NCI-H2196 treated with DMSO at 0.1 percent for 48 hours (cell line): ENCODE measurements at regions not wholly inside any gene's neighbourhood (a gene's known extent, or its start where the extent isn't known, plus 50 kb on each side); places are given as distances from the start of the nearest gene placed in this dataset.
"Not testable (repeated sequence)": the region's sequence is repeated elsewhere in the genome, so short reads cannot be mapped to it uniquely, and the experiment has no call there.

Source experiments
- DNase-seq: peaks from one replicate; lab custom pipeline; 2025; ENCODE audit not compliant: unreplicated experiment; lab: John Stamatoyannopoulos, UW

DNA sequence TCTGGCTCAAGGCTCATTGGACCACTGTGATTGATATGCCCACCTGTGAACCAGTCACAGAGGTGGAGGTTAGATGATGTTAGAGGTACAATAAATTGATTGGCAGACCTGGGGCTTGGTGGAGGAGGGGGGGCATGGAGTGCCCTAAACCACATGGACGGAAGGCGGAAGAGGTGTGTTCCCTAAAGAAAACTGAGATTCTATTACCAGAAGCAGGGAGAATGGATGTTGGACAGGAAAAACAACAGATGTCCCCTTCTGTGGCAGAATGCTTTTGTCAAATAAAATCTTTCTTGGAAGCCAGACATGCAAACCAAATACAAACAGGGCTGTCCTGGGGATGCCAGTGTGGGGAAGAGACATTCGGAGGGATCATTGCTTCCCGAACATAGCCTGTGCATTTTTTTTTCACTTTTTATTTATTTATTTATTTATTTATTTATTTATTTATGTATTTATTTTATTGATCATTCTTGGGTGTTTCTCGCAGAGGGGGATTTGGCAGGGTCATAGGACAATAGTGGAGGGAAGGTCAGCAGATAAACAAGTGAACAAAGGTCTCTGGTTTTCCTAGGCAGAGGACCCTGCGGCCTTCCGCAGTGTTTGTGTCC is 433.9 kb downstream of the RPS24 start:
- DNase-seq: no peak

DNA sequence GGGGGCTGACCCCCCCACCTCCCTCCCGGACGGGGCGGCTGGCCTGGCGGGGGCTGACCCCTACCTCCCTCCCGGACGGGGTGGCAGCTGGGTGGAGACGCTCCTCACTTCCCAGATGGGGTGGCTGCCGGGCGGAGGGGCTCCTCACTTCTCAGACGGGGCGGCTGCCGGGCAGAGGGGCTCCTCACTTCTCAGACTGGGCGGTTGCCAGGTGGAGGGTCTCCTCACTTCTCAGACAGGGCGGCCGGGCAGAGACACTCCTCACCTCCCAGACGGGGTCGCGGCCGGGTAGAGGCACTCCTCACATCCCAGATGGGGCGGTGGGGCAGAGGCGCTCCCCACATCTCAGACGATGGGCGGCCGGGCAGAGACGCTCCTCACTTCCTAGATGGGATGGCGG is 435.1 kb downstream of the RPS24 start:
- not testable (repeated sequence) for DNase-seq

DNA sequence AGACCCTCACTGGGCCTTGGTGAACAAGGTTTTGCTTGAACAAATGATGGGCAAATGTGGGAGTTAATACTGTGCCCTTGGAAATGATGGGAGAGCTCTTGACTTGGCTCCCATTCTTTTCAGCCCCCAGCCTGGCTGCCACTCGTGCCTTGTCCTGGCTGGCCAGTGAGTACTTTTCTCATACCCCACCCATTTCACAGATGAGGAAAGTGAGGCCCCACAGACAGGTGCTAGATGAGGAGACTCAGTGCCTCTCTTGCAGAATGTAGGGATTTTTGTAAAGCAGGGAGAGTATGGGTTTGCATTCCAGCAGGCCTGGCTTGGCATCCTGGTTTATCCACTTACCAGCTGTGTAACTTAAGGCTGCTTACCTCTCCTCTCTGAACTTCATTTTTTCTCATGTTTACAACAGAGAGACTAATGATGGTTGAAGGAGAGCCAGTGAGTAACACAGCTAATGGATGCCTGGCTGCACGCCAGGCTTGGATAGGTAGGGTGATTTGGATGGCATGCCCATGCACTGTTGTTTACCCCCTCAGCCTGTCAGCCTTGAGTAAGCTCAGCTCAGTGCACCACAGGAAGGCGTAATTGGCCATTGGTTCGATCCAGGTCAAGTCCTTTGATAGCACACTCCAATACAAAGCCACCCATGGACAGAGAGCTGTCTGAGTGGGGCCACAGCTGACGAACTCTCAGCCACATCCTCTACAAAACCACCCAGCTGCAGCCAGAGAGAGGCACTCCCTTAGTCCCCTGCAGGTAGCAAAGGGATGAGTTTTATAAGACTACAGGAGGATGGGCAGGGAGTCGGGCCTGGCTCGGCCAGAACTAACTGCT is 436.8 kb downstream of the RPS24 start:
- peak; percentile 38 for DNase-seq

DNA sequence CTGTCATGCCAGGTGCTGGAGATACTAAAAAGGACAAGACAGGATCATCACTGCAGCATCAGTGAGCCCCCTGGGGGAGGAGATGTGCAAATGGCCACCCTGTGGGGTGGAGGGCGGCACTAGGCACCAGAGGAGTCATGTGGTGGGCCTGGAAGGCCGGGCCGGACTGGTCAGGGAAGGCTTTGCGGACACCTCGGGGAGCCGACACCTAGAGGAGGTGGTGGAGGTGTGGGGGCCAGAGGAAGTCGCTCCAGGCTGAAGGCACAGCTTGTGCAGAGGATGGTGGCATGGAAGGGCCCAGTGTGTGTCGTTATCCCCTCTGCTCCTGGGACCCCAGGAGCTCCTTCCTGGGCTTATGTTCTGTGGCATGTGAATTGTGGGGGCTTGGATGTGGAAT is 437.7 kb downstream of the RPS24 start:
- DNase-seq: no peak

DNA sequence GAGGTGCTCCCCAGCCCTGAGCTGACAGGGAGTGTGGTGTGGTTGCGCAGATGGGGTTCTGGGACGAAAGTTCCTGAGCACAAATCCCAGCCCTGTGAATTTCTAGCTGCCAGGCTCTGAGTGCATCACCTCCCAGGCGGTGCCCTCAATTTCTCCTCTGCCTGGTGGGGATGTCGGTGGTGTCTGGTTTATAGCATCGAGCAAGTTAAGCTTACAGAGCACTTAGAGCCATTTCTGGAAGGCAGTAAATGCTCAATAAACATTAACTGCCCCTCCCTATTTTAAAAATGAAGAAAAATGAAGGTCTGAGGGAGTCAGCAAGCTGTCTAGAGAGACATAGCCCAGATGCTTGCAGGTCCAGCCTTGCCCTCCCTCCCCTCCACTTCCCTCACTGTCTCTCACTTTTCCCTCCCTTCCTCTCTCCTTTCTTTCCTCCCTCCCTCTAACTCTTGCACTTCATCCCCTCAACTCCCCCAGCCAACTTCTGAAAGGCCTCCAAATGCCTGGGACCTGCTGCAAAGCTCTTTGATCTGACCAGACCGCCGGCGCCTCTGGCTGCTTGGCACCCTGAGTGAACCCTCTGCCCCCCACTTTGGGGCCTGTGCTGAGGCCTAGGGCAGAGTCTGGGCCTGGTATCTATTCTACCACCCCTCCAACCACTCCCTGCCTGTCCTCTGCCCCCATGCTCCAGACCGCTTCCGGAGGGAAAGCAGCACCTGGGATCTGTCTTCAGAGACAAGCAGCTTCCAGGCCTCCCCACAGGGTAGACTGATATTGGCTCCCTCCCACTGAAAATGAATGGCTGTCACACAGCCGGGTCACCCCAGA is 438.3 kb downstream of the RPS24 start:
- DNase-seq: no peak

DNA sequence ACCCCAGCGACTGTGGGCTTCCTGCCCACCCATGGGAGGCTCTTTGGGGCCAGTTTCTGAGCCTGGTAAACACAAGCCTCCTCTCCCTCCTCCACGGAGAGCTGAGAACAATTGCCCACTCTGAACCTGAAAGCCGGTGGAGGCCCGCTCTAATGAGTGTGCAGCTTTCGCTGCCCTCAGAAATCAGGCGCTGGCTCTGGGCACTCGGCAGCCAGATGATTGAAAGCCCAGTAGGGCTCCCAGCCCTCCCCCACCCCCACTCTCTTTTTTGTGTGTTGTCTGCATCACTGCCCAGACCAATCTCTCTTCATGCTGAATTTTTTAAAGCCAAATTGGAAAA is 438.9 kb downstream of the RPS24 start:
- no peak for DNase-seq

DNA sequence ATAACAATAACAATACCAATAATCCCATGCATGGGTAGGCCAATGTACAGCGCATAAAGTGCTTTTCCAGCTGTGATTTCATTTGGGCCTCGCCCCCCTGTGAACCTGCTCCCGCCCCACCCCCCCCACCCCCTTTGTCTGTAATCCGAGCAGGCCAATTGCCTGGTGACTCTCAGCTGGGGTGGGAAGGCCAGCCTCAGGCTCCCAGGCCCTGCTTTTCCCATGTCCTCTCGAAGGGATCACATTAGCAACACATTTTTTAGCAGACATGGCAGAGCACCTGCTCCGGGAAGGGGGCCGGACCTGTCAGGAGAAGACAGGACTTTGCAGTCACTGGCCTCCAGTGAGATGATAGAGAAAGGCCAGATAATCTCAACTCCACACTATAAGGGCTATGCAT is 439.3 kb downstream of the RPS24 start:
- DNase-seq: no peak

DNA sequence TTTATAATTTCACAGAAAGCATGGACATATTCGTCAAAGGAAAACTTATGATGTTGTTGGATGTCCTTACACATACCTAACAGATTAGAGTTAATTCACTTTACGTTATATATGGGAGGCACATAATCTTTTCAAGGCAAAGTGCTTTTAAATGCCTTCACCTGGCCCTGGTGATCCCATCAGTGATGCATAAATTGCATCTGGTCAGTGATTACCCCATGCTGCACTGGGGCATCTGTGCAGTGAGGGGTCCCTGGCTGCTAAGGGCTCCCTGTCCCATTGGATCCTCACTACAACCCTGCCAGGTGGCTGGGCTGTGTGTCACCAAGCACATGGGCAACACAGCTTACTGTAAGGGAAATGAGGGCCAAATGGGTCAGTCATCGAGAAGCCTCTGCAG is 441.1 kb downstream of the RPS24 start:
- no peak for DNase-seq

DNA sequence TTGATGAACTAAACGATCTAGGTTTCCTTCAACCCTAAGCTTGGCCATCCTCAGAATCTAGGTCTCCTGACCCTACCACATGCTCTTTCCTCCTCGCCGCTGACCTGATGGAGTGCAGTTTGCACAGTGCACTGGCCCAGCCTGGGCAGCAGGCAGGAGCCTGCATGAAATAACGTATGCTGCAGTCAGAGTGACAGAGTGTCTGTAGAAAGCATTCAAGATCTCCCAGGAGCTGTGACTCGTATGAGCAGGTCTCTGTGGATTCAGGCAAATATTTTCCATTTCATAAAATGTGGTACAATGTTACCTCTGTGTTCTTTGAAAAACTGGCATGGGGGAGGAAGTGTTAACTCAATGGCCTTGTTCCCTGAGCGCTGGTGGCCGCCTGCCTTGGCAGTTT is 441.8 kb downstream of the RPS24 start:
- no peak for DNase-seq

DNA sequence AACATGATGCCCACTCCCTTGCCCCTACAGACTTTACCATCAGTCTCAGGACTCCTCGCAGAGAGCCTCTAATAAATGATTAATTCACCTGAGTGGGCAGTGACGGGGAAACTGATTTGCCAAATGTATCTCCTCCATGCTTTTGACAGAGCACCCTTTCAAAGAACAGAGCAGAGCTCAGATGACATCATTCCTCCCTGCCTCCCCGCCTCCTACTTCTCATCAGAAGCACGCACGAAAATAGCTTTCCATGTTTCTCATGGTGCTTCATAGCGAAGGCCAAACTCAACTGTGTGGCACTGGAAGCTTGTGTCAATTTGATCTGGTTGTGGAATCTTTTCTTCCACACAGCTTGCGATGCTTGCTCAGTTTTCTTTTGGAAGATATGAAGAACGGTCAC is 442.5 kb downstream of the RPS24 start:
- DNase-seq: no peak

DNA sequence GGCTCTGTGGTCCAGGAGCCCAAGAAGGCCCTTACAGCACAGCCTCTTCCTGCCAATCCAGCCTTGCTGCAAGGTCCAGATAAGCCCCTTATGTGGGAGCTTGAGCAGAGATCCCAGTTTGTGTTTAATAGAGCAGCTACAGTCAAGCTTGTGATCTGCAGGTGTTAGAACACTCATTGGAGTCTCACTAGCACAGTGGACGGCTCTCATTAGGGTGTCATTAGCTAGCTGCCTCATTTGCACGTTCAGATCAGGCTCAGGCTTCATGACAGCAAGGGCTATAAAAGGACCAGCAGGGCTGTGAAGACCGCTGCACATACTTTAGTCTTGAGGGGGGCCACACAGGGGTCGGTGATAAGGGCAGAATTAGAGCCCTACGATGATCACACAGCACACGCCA is 443.2 kb downstream of the RPS24 start:
- no peak for DNase-seq

DNA sequence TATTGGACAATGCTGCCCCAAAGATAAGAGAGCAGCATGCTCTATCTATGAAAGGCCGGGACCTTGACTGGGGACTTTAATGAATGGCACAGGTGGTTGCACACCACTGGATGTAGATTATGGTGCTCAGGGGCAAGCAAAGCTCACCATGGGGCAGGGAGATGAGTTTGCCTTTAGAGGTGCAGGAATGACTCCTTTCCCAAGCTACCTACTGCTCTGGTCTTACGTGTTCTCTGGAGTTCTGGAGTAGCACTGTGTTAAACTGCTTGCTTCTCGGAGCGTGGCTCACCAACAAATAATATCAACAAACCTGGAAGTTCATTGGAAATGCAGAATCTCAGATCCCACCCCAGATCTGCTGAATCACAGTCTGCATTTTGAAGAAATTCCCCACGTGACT is 445.3 kb downstream of the RPS24 start:
- no peak for DNase-seq

DNA sequence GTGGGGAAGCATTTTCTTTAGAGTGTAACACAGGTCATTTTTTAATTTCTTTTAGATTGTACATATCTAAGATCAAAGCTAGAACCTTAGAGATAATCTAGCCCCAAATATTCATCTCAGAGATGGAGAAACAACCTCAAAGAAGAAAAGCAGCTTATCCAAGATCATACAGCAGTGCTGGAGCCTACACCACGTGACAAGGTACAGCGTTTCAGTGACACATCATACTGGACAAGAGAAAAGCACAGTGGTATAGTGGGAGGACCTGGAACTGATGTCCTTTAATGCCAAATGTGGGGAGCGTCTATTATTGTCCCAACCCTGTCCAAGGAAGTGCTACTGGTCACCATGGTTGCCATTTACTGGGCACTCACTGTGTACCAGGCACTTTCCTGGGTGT is 445.8 kb downstream of the RPS24 start:
- DNase-seq: no peak

DNA sequence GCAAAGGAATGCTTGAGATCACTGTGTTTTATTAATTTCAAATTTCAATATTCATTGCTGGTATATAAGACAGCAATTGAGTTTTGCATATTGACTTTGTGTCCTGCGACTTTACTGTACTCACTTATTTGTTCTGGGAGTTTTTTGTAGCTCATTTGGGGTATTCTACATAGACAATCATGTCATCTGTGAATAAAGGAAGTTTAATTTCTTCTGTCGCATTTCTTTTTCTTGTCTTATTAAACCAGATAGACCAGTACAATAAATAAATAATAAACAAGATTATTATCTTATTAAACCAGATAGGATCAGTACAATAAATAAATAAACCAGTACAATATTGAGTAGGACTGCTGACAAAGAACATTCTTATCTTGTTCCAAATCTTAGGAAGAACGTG is 448.2 kb downstream of the RPS24 start:
- DNase-seq: no peak

DNA sequence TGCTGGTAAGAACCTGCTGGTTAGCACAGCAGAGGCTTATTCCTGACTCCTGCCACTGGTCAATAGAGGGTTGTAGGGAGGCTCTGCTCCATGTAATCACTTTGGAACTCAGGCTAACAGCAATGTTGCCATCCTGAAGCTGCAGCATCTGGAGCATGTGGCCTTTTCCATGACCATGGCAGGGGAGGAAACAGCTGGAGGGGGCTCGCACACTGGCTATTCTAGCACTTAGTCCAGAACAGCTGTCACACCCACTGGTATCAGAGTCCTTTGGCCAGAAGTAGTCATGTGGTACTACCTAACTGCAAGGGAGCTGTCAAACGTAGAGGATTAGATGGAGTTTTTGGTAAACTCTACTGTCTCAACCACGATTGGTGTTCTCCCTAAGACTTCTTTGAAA is 450.0 kb downstream of the RPS24 start:
- DNase-seq: no peak

DNA sequence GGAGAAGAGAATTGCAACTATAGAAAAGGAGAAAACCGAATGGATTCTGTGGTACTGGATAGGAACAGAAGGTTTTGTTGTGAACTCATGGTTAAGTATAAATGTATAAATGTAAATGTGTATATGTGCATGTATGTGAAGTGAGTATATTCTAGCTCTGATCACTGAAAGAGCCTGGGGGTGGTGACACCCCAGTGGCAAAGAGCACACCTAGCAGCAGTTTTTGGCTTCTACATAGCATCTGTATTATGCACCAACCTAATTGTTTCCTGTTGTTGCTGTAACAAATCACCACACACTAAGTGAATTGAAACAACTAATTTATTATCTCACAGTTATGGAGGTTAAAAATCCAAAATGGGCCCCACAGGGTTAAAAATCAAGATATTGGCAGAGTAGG is 455.4 kb downstream of the RPS24 start:
- no peak for DNase-seq

DNA sequence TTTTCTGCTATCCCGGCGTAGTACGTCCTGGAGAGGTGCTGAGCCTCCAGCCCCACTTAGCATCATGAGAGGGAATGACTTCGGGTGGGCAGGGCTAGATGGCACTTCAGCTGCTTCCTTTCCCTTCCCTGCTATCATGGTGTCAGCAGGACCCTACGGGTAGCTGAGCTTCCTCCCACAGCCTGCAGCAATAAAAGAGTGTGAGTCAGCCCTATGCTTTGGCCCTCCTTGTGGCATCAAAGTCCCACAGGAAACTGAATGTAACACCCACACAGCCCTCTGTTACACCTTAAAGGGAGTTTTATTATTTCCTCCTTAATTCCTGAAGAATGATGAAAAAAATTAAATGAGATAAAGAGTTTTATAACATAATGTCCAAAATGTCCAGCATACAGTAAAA is 458.1 kb downstream of the RPS24 start:
- no peak for DNase-seq

DNA sequence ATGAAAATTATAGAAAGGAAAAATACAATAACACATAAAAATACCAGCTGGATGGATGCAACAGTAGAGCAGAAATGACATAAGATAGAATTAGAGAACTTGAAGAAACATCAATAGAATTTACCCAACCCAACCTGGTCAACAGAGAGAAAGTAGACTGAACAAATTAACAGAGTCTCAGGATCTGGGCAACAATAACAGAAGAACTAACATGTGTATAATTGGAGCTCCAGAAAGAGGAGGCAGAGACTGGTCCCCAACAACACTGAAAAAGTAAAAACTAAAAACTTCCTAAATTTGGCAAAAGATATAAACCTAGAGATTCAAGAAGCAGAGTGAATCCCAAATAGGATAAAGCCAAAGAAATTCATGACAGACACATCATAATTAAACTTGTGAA is 458.8 kb downstream of the RPS24 start:
- DNase-seq: no peak

DNA sequence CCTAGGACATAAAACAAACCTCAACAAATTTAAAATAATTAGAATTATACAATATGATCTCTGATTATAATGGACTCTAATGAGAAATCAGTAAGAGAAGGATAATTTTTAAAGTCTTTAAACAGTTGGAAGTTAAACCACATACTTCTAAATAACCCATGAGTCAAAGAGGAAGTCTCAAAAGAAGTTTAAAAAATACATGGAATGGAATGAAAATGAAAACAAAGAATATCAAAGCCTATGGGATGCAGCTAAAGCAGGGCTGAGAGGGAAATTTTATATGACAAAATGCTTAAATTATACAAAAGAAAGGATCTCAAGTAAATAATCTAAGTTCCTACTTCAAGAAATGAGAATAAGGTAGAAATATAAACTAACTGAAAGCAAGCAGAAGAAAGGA is 460.5 kb downstream of the RPS24 start:
- DNase-seq: no peak

DNA sequence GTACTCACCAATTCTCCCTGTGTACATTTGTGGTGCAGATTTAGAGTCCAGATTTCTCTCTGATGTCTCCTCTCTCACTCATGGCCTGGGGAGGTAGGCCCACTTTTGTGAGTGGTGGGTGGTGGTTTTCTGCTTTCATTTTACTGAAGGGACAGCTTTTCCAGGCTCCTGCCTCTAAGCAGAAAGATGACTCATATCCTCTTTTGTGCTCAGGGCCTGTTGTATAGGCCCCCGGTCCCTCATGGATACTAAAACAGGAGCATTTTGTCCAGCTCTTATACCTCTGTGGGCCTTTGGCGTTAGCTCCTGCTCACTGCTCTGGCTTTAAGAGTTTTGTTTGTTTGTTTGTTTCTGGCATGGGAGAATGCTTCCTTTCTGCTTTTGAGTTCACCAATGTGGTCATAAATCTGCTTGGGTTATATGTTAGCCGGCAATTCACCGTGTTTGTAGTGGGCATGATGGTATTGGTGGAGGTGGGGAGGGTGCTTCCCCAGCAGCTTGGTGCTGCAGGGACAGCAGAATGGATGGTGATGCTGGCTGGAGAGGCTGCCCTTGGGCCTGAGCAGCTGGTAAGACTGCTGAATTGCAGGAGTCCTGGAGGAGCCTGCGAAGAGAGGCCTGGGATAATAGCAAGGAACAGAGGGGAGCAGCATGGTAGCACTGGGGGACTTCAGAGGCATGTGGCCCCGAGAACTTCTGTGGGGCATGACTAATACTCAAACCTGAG is 468.7 kb downstream of the RPS24 start:
- DNase-seq: no peak

DNA sequence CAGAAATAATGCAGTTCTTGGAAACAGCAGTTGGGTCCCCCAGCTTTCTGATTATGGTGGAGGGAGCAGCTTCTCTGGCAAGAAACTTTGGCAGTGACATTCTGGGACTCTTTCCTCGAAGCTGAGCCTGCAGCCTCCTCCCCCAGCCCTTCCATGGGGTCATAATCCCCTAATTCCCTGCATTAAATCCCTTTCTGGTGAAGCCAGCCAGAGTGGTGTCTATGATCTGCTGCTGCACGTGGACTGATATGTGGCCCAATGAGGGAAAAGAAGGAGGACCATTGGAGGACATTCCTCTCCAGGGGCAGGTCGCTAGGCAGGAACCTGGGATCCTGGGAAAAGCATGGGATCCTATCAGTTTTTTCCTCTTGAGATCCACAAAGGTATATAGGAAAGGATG is 470.5 kb downstream of the RPS24 start:
- no peak for DNase-seq

DNA sequence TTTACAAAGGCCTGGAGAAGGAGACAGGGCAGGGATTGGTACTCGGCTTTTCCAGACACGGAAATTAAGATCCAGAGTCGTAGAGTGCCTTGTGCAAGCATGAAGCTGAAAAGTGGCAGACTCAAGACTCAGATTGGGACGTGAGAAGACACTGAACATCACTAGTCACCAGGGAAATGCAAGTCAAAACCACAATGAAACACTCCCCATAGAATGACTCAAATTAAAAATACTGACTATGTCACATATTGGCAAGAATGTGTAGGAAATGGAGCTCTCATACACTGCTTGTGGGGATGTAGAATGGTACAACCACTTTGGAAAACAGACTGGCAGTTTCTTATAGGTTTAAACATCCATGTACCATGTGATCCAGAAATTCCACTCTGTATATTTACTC is 472.0 kb downstream of the RPS24 start:
- no peak for DNase-seq
